ENCODE measurements at regions not wholly inside any gene's neighbourhood (a gene's known extent, or its start where the extent isn't known, plus 50 kb on each side); places are given as distances from the start of the nearest gene placed in this dataset.

GRCh38 chr20:54293526-54293925, 85.6 kb downstream of the PFDN4 start:
- Histone ChIP-seq H3K4me1 (ENCODE audit: control insufficient read depth, insufficient read depth, low read length) (no peaks in the 10 kb centered on the region), H3K36me3 (ENCODE audit: control insufficient read depth, insufficient read depth, low read length) (no peaks in the 10 kb centered on the region), H3K27me3 (ENCODE audit: control insufficient read depth, insufficient read depth, low read length) (no peaks in the 10 kb centered on the region), H3K9me3 (ENCODE audit: control insufficient read depth, insufficient read depth, low read depth, low read length) (no peaks in the 10 kb centered on the region), H3K27ac (ENCODE audit: low read length) (no peak overlapping the region), H3K4me3 (ENCODE audit: low read depth in 2 of 2, low read length in 2 of 2) (no peak overlapping the region)
- BruUV-seq (replicated peaks) = no TSS peak
- CTCF ChIA-PET = no interaction called here
- ATAC-seq (no peak), DNase-seq (ENCODE audit: low read depth, low spot score) (no peak)
- TF ChIP-seq TCF7L2 (IDR thresholded peaks at IDR 0.05; ENCODE audit: low read depth, low read length) (no peak), SIN3A (IDR thresholded peaks at IDR 0.05; ENCODE audit: borderline replicate concordance, insufficient read depth, low read depth, low read length) (no peak), POLR2AphosphoS5 (IDR thresholded peaks at IDR 0.05; ENCODE audit: low read depth, low read length) (no peak), CTCF (IDR thresholded peaks at IDR 0.05) (no peak), REST (IDR thresholded peaks at IDR 0.05; ENCODE audit: insufficient read depth in 1 of 2, low read depth in 2 of 2, low read length in 1 of 2) (no peak)
- in situ Hi-C loops (cut with HindIII; ENCODE audit: low pct_unique_long_range_greater_than_20kb, low sequenced_read_pairs) (no loop called here), intact Hi-C loops (cut with micrococcal nuclease; ENCODE audit: unreplicated experiment) (no loop called here)
- POLR2A ChIA-PET = no interaction called here

GRCh38 chr20:54294094-54294493, 86.2 kb downstream of the PFDN4 start:
- ATAC-seq = no peak
- Histone ChIP-seq H3K4me1 (ENCODE audit: control insufficient read depth, insufficient read depth, low read length) (no peaks in the 10 kb centered on the region), H3K4me3 (ENCODE audit: low read depth in 2 of 2, low read length in 2 of 2) (no peak overlapping the region), H3K9me3 (ENCODE audit: control insufficient read depth, insufficient read depth, low read depth, low read length) (no peaks in the 10 kb centered on the region), H3K27ac (ENCODE audit: low read length) (no peak overlapping the region), H3K36me3 (ENCODE audit: control insufficient read depth, insufficient read depth, low read length) (no peaks in the 10 kb centered on the region), H3K27me3 (ENCODE audit: control insufficient read depth, insufficient read depth, low read length) (no peaks in the 10 kb centered on the region)
- no peak for TF ChIP-seq TCF7L2 (IDR thresholded peaks at IDR 0.05; ENCODE audit: low read depth, low read length)
- TF ChIP-seq REST (IDR thresholded peaks at IDR 0.05; ENCODE audit: insufficient read depth in 1 of 2, low read depth in 2 of 2, low read length in 1 of 2) = no peak
- TF ChIP-seq SIN3A (IDR thresholded peaks at IDR 0.05; ENCODE audit: borderline replicate concordance, insufficient read depth, low read depth, low read length) = no peak
- no peak for TF ChIP-seq CTCF (IDR thresholded peaks at IDR 0.05)
- no peak for TF ChIP-seq POLR2AphosphoS5 (IDR thresholded peaks at IDR 0.05; ENCODE audit: low read depth, low read length)
- in situ Hi-C loops (cut with HindIII; ENCODE audit: low pct_unique_long_range_greater_than_20kb, low sequenced_read_pairs) (no loop called here), intact Hi-C loops (cut with micrococcal nuclease; ENCODE audit: unreplicated experiment) (no loop called here)
- ChIA-PET POLR2A (no interaction called here), CTCF (no interaction called here)
- DNase-seq (ENCODE audit: low read depth, low spot score) = no peak
- BruUV-seq (replicated peaks) = no TSS peak
